K562 (cell line): ENCODE measurements at regions not wholly inside any gene's neighbourhood (a gene's known extent, or its start where the extent isn't known, plus 50 kb on each side); places are given as distances from the start of the nearest gene placed in this dataset.

Experiments used
- ATAC-seq: fragments of 200-7000 bp; cut with Tn5 transposase; 3 replicates; pipeline ENCODE4 v1.9.1; 2020; ENCODE audit warnings: moderate library complexity
- BruUV-seq: library from RNA; stranded (reverse); fragments of 400-500 nt; replicated peaks from 2 replicates; lab custom pipeline; 2021; lab: Mats Ljungman, UMichigan
- CTCF ChIA-PET: fragments of 300-600 bp; formaldehyde crosslinking; extraction: SDS; loops from one replicate; lab custom pipeline; 2021; ENCODE audit warnings: low intra/inter-chr PET ratio; lab: Yijun Ruan, JAX
- POLR2A ChIA-PET: fragments of 300-600, 350-650 bp; sonication (Branson Sonifier 250); formaldehyde crosslinking; extraction: SDS; loops from one replicate; lab custom pipeline; 2021; ENCODE audit warnings: antibody characterized with exemption, inconsistent platforms; lab: Yijun Ruan, JAX
- DNase-seq, 4 experiments: peaks; one replicate each; pipeline versions ENCODE4 v3.0.0 to v3.0.0-alpha.2; 2011 to 2018; ENCODE audit warnings: low spot score in 3 of 4, mixed read lengths in 3 of 4; ENCODE audit errors: extremely low read depth in 1 of 4
- FAIRE-seq: peaks from 2 replicates; lab custom pipeline; 2011; peaks lifted over from hg19 to GRCh38; lab: Jason Lieb, UNC
- H2AFZ ChIP-seq: 2 replicates; pipeline ENCODE4 v1.6.0; 2011; ENCODE audit warnings: low read depth, low read length, control low read depth, inconsistent platforms
- H3K27ac ChIP-seq: fragments of 200-600 bp; 3 replicates; pipeline ENCODE4 v1.8.0; 2011; ENCODE audit warnings: low read depth, mild to moderate bottlenecking, control low read depth, inconsistent platforms, low read length, moderate library complexity, mixed read lengths; ENCODE audit errors: extremely low read depth
- H3K27me3 ChIP-seq, 2 experiments: fragments of 300-600 bp in 1 of 2; 2 replicates in 1 of 2; 3 replicates in 1 of 2; pipeline versions ENCODE4 v1.6.0 to v1.8.0; 2011; ENCODE audit warnings: inconsistent platforms in 2 of 2, low read length in 2 of 2, mild to moderate bottlenecking in 1 of 2, mixed read lengths in 1 of 2, moderate library complexity in 1 of 2; ENCODE audit not compliant: control insufficient read depth in 2 of 2, insufficient read depth in 2 of 2
- H3K36me3 ChIP-seq: fragments of 300-600 bp; 3 replicates; pipeline ENCODE4 v1.8.0; 2011; ENCODE audit warnings: mild to moderate bottlenecking, low read length, inconsistent platforms; ENCODE audit not compliant: control insufficient read depth, insufficient read depth
- H3K4me1 ChIP-seq, 2 experiments: fragments of 200-600 bp in 1 of 2; replicated peaks in 1 of 2; 2 replicates in 1 of 2; 3 replicates in 1 of 2; pipeline versions ENCODE4 v1.5.1 to v1.8.0; 2011; ENCODE audit warnings: inconsistent platforms in 2 of 2, low read length in 2 of 2, mild to moderate bottlenecking in 1 of 2, mixed read lengths in 1 of 2, moderate library complexity in 1 of 2; ENCODE audit not compliant: control insufficient read depth in 2 of 2, insufficient read depth in 2 of 2
- H3K4me2 ChIP-seq: 2 replicates; pipeline ENCODE4 v1.6.1; 2011; ENCODE audit warnings: low read length, control low read depth, inconsistent platforms, mixed read lengths; ENCODE audit not compliant: insufficient read depth
- H3K4me3 ChIP-seq: fragments of 200-600 bp; sonication (generic), shearing (Covaris generic); 2 replicates; pipeline ENCODE4 v1.5.1; 2016; ENCODE audit warnings: control low read depth, inconsistent platforms
- H3K79me2 ChIP-seq: fragments of 200-600 bp; 3 replicates; pipeline ENCODE4 v1.8.0; 2011; ENCODE audit warnings: low read length, inconsistent platforms; ENCODE audit not compliant: control insufficient read depth, insufficient read depth
- H3K9ac ChIP-seq, 2 experiments: 2 replicates each; pipeline versions ENCODE4 v1.6.0 to v1.6.1; 2011; ENCODE audit warnings: low read depth in 2 of 2, low read length in 2 of 2, control low read depth in 1 of 2, inconsistent platforms in 1 of 2, mild to moderate bottlenecking in 1 of 2, mixed read lengths in 1 of 2; ENCODE audit not compliant: insufficient read depth in 1 of 2
- H3K9me1 ChIP-seq: one replicate; pipeline ENCODE4 v1.6.0; 2011; ENCODE audit warnings: inconsistent platforms, mild to moderate bottlenecking, low read length, moderate library complexity; ENCODE audit not compliant: control insufficient read depth, insufficient read depth
- H3K9me3 ChIP-seq: replicated peaks from 2 replicates; pipeline ENCODE4 v1.5.1; 2011; ENCODE audit warnings: low read depth, low read length, inconsistent platforms; ENCODE audit not compliant: control insufficient read depth, insufficient read depth
- H4K20me1 ChIP-seq: replicated peaks from 2 replicates; pipeline ENCODE4 v1.6.1; 2011; ENCODE audit warnings: low read length, inconsistent platforms, mixed read lengths; ENCODE audit not compliant: control insufficient read depth, insufficient read depth
- FUS ChIP-seq: fragments of 200-400 bp; formaldehyde crosslinking; optimal IDR thresholded peaks from 2 replicates; pipeline ENCODE3; 2017; ENCODE audit warnings: low read depth, low read length
- MED1 ChIP-seq: sonication (generic); formaldehyde crosslinking; IDR thresholded peaks from 2 replicates; pipeline ENCODE4 v1.8.1; 2023; ENCODE audit warnings: missing genetic modification reagents, borderline replicate concordance
- WGBS: fragments of 100-300 bp; shearing (Covaris generic); methylation state at CpG from one replicate; pipeline ENCODE4 v1.1.6; 2016; ENCODE audit warnings: low coverage, mixed read lengths; ENCODE audit not compliant: insufficient coverage; ENCODE audit errors: missing lambda C conversion rate; 5-methylcytosine and 5-hydroxymethylcytosine counted together
- in situ Hi-C: fragments of 300-500 bp; cut with MboI; formaldehyde crosslinking; loops from 4 replicates; pipeline ENCODE4 v1.15.0; 2018; ENCODE audit warnings: inconsistent platforms, mixed read lengths
- intact Hi-C: fragments of 100-400 bp; cut with micrococcal nuclease; formaldehyde crosslinking; loops from 2 replicates; pipeline ENCODE4 v1.14.2; 2022
- TF ChIP-seq, protein P1 (sequence below), 2 experiments: fragments of 200-800 bp in 1 of 2; sonication (Bioruptor generic) in 1 of 2; sonication (generic) in 1 of 2; formaldehyde crosslinking in 1 of 2; IDR thresholded peaks in 1 of 2; conservative IDR thresholded peaks in 1 of 2; 2 replicates each; pipeline versions ENCODE4 v1.5.0 to v1.6.1; 2016 to 2020; ENCODE audit warnings: missing compliant biosample characterization in 1 of 2, missing genetic modification characterization in 1 of 2, missing genetic modification reagents in 1 of 2
- TF ChIP-seq, protein P2 (sequence below): fragments of 450-650 bp; IDR thresholded peaks from 2 replicates; pipeline ENCODE4 v1.6.1; 2016; ENCODE audit warnings: mild to moderate bottlenecking

GRCh38 chr2:12612168-12612567, 104.6 kb upstream of the TRIB2 start:
- Histone ChIP-seq H3K27me3 (no peaks in the 10 kb centered on the region), H2AFZ (no peak overlapping the region), H3K9me1 (no peaks in the 10 kb centered on the region), H3K27ac (no peak overlapping the region), H3K9me3 (no peaks in the 10 kb centered on the region), H3K9ac (no peak overlapping the region), H3K79me2 (no peaks in the 10 kb centered on the region), H3K4me1 (no peaks in the 10 kb centered on the region), H3K4me3 (no peak overlapping the region), H3K4me2 (no peak overlapping the region), H3K36me3 (no peaks in the 10 kb centered on the region), H4K20me1 (no peaks in the 10 kb centered on the region)
- in situ Hi-C loops (no loop called here), intact Hi-C loops (no loop called here)
- ChIA-PET CTCF (no interaction called here), POLR2A (no interaction called here)
- 46% methylated on average over 2 of the region's 2 CpGs for WGBS
- DNase-seq (no peak), FAIRE-seq (no peak), ATAC-seq (no peak)
- BruUV-seq, result no TSS peak
- TF ChIP-seq, protein P1, sequence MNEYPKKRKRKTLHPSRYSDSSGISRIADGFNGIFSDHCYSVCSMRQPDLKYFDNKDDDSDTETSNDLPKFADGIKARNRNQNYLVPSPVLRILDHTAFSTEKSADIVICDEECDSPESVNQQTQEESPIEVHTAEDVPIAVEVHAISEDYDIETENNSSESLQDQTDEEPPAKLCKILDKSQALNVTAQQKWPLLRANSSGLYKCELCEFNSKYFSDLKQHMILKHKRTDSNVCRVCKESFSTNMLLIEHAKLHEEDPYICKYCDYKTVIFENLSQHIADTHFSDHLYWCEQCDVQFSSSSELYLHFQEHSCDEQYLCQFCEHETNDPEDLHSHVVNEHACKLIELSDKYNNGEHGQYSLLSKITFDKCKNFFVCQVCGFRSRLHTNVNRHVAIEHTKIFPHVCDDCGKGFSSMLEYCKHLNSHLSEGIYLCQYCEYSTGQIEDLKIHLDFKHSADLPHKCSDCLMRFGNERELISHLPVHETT (CRISPR knock-in tag; conservative IDR thresholded peaks at IDR 0.05 in 1 of 2, IDR thresholded peaks at IDR 0.05 in 1 of 2), result no peak
- TF ChIP-seq, protein P2, sequence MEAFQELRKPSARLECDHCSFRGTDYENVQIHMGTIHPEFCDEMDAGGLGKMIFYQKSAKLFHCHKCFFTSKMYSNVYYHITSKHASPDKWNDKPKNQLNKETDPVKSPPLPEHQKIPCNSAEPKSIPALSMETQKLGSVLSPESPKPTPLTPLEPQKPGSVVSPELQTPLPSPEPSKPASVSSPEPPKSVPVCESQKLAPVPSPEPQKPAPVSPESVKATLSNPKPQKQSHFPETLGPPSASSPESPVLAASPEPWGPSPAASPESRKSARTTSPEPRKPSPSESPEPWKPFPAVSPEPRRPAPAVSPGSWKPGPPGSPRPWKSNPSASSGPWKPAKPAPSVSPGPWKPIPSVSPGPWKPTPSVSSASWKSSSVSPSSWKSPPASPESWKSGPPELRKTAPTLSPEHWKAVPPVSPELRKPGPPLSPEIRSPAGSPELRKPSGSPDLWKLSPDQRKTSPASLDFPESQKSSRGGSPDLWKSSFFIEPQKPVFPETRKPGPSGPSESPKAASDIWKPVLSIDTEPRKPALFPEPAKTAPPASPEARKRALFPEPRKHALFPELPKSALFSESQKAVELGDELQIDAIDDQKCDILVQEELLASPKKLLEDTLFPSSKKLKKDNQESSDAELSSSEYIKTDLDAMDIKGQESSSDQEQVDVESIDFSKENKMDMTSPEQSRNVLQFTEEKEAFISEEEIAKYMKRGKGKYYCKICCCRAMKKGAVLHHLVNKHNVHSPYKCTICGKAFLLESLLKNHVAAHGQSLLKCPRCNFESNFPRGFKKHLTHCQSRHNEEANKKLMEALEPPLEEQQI, result no peak
- TF ChIP-seq MED1 (CRISPR knock-in tag) (no peak), FUS (no peak)
